ENCODE measurements at regions not wholly inside any gene's neighbourhood (a gene's known extent, or its start where the extent isn't known, plus 50 kb on each side); places are given as distances from the start of the nearest gene placed in this dataset.

GRCh38 chr4:81883530-81884450 is 412.1 kb upstream of the RASGEF1B start (continued):
- no peak for TF ChIP-seq CUX1 (IDR thresholded peaks at IDR 0.05; ENCODE audit: insufficient replicate concordance, low read depth, low read length)

- intact Hi-C loops (cut with micrococcal nuclease; ENCODE audit: unreplicated experiment): no loop called here
- no peaks in the 10 kb centered on the region for H3K9me3 ChIP-seq (replicated peaks; ENCODE audit: control insufficient read depth, insufficient read depth, low read length)
- no peaks in the 10 kb centered on the region; a peak in 2 of 4 replicates for H3K27me3 ChIP-seq (replicated peaks in 1 of 2; ENCODE audit: control insufficient read depth in 2 of 2, insufficient read depth in 2 of 2, low read length in 1 of 2)
- no peaks in the 10 kb centered on the region for H3K36me3 ChIP-seq (ENCODE audit: control insufficient read depth in 2 of 2, insufficient read depth in 2 of 2, low read length in 1 of 2)
- no peak for ATAC-seq
- no peak for FAIRE-seq
- no peak overlapping the region for H3K27ac ChIP-seq (ENCODE audit: control insufficient read depth, insufficient read depth)
- DNase-seq (ENCODE audit: low read depth, low spot score): no peak
- CTCF ChIA-PET: interaction anchor here (0.7 to 0.9 kb wide), 2 partner anchors 25 to 138 kb away, joined by 3 read pairs; no protein-coding TSS in a partner anchor
- POLR2A ChIA-PET: no interaction called here
- in situ Hi-C loops (cut with MboI): no loop called here
- no peak overlapping the region for H3K4me3 ChIP-seq
- 36% methylated on average over 1 of the region's 1 CpG for WGBS (ENCODE audit: insufficient coverage, insufficient replicate concordance, low lambda C conversion rate, missing lambda C conversion rate)
- no peaks in the 10 kb centered on the region for H3K79me2 ChIP-seq (ENCODE audit: control insufficient read depth, insufficient read depth, low read length)
- H3K4me1 ChIP-seq (ENCODE audit: control insufficient read depth, insufficient read depth, low read length): no peaks in the 10 kb centered on the region
- BruUV-seq (replicated peaks): no TSS peak
- no peak overlapping the region for H2AFZ ChIP-seq (ENCODE audit: control insufficient read depth, low read depth, low read length)
- H3K9ac ChIP-seq (ENCODE audit: control insufficient read depth, insufficient read depth, low read length): no peak overlapping the region
- H4K20me1 ChIP-seq (ENCODE audit: control insufficient read depth, insufficient read depth): no peaks in the 10 kb centered on the region
- RAD21 ChIA-PET (ENCODE audit: unreplicated experiment): no interaction called here
- no peak overlapping the region for H3K4me2 ChIP-seq (ENCODE audit: control insufficient read depth, insufficient read depth)
- SMC1A ChIA-PET (ENCODE audit: uncharacterized antibody, unreplicated experiment): no interaction called here
- TF ChIP-seq SREBF2 (IDR thresholded peaks at IDR 0.05; ENCODE audit: low read length) (no peak), NR2C2 (IDR thresholded peaks at IDR 0.05; ENCODE audit: borderline replicate concordance, control insufficient read depth, insufficient read length, low read depth) (no peak), CEBPB (IDR thresholded peaks at IDR 0.05; ENCODE audit: borderline replicate concordance in 1 of 2, low read depth in 2 of 2, low read length in 2 of 2) (no peak), MTA3 (IDR thresholded peaks at IDR 0.05; ENCODE audit: borderline replicate concordance, low read length) (no peak), NFXL1 (IDR thresholded peaks at IDR 0.05; ENCODE audit: borderline replicate concordance) (no peak), SMAD1 (IDR thresholded peaks at IDR 0.05; ENCODE audit: low read depth, partially characterized antibody) (no peak), EP300 (IDR thresholded peaks at IDR 0.05; ENCODE audit: borderline replicate concordance in 1 of 2, control insufficient read depth in 1 of 2, low read depth in 2 of 2, low read length in 2 of 2) (no peak), IRF5 (IDR thresholded peaks at IDR 0.05; ENCODE audit: borderline replicate concordance) (no peak), BHLHE40 (IDR thresholded peaks at IDR 0.05; ENCODE audit: borderline replicate concordance in 1 of 2, low read depth in 2 of 2, low read length in 1 of 2) (no peak), RUNX3 (IDR thresholded peaks at IDR 0.05; ENCODE audit: low read length) (no peak), PML (IDR thresholded peaks at IDR 0.05; ENCODE audit: low read length) (no peak)
These were observed 411.3 kb upstream of the RASGEF1B start for GRCh38 chr4:81883004-81883403.

All from GM12878 (cell line).